Keratinocyte (primary cell): ENCODE measurements at regions not wholly inside any gene's neighbourhood (a gene's known extent, or its start where the extent isn't known, plus 50 kb on each side); places are given as distances from the start of the nearest gene placed in this dataset.

Source experiments
- DNase-seq: peaks from one replicate; pipeline ENCODE4 v3.0.0-alpha.2; 2011; ENCODE audit warnings: low read depth, missing footprints, low spot score
- FAIRE-seq: peaks from 2 replicates; lab custom pipeline; 2011; peaks lifted over from hg19 to GRCh38; lab: Jason Lieb, UNC
- H2AFZ ChIP-seq: 2 replicates; pipeline ENCODE4 v1.6.0; 2012; ENCODE audit warnings: low read length, control low read depth, inconsistent platforms; ENCODE audit not compliant: control insufficient read depth
- H3K27ac ChIP-seq: 2 replicates; pipeline ENCODE4 v1.5.1; 2011; ENCODE audit warnings: low read length; ENCODE audit not compliant: control insufficient read depth, insufficient read depth
- H3K27me3 ChIP-seq: 3 replicates; pipeline ENCODE4 v1.6.0; 2011; ENCODE audit warnings: low read length; ENCODE audit not compliant: control insufficient read depth, insufficient read depth; ENCODE audit errors: extremely low read depth
- H3K36me3 ChIP-seq, 2 experiments: 2 replicates in 1 of 2; 3 replicates in 1 of 2; pipeline ENCODE4 v1.5.1; 2011; ENCODE audit warnings: low read length in 2 of 2, mild to moderate bottlenecking in 1 of 2; ENCODE audit not compliant: control insufficient read depth in 2 of 2, insufficient read depth in 2 of 2; ENCODE audit errors: extremely low read depth in 1 of 2
- H3K4me1 ChIP-seq: 3 replicates; pipeline ENCODE4 v1.5.1; 2011; ENCODE audit warnings: low read length; ENCODE audit not compliant: control insufficient read depth, insufficient read depth; ENCODE audit errors: extremely low read depth
- H3K4me2 ChIP-seq: 3 replicates; pipeline ENCODE4 v1.6.0; 2011; ENCODE audit warnings: low read depth, low read length; ENCODE audit not compliant: control insufficient read depth, insufficient read depth; ENCODE audit errors: extremely low read depth
- H3K4me3 ChIP-seq, 3 experiments: fragments of 200-600 bp in 1 of 3; sonication (generic) in 1 of 3; 2 replicates in 2 of 3; 3 replicates in 1 of 3; pipeline ENCODE4 v1.5.1; 2011 to 2016; ENCODE audit warnings: low read length in 3 of 3, mild to moderate bottlenecking in 3 of 3, control low read depth in 2 of 3, inconsistent platforms in 1 of 3, low read depth in 1 of 3, mixed read lengths in 1 of 3, mixed run types in 1 of 3, moderate library complexity in 1 of 3; ENCODE audit not compliant: control insufficient read depth in 2 of 3, insufficient read depth in 2 of 3; ENCODE audit errors: extremely low read depth in 1 of 3
- H3K79me2 ChIP-seq: 2 replicates; pipeline ENCODE4 v1.6.0; 2012; ENCODE audit warnings: low read length; ENCODE audit not compliant: control insufficient read depth, insufficient read depth
- H3K9ac ChIP-seq: 3 replicates; pipeline ENCODE4 v1.6.0; 2011; ENCODE audit warnings: low read length; ENCODE audit not compliant: control insufficient read depth, insufficient read depth; ENCODE audit errors: extremely low read depth
- H3K9me1 ChIP-seq: 3 replicates; pipeline ENCODE4 v1.6.0; 2011; ENCODE audit warnings: low read length; ENCODE audit not compliant: control insufficient read depth, insufficient read depth; ENCODE audit errors: extremely low read depth
- H3K9me3 ChIP-seq: 2 replicates; pipeline ENCODE4 v1.5.1; 2012; ENCODE audit warnings: low read depth, low read length; ENCODE audit not compliant: control insufficient read depth
- H4K20me1 ChIP-seq: 3 replicates; pipeline ENCODE4 v1.6.0; 2011; ENCODE audit warnings: low read length; ENCODE audit not compliant: control insufficient read depth, insufficient read depth; ENCODE audit errors: extremely low read depth
- EZH2 ChIP-seq: IDR thresholded peaks from one replicate; pipeline ENCODE4 v1.6.1; 2012; ENCODE audit warnings: inconsistent platforms, mild to moderate bottlenecking, low read length, moderate library complexity
- dilution Hi-C: fragments of 300-500 bp; cut with MboI; formaldehyde crosslinking; loops from one replicate; pipeline ENCODE4 v1.7.0; 2020; ENCODE audit warnings: low sequenced_read_pairs; ENCODE audit not compliant: extremely low pct_ligation_motif_present
- TF ChIP-seq, protein P1 (sequence below), 3 experiments: IDR thresholded peaks in 1 of 3; conservative IDR thresholded peaks in 1 of 3; optimal IDR thresholded peaks in 1 of 3; 2 replicates in 2 of 3; 3 replicates in 1 of 3; pipeline versions ENCODE3 to v1.5.1; 2011; ENCODE audit warnings: low read length in 3 of 3, mild to moderate bottlenecking in 3 of 3, moderate library complexity in 2 of 3, control low read depth in 1 of 3, inconsistent platforms in 1 of 3; ENCODE audit not compliant: insufficient read depth in 2 of 3; ENCODE audit errors: extremely low read depth in 1 of 3

DNA sequence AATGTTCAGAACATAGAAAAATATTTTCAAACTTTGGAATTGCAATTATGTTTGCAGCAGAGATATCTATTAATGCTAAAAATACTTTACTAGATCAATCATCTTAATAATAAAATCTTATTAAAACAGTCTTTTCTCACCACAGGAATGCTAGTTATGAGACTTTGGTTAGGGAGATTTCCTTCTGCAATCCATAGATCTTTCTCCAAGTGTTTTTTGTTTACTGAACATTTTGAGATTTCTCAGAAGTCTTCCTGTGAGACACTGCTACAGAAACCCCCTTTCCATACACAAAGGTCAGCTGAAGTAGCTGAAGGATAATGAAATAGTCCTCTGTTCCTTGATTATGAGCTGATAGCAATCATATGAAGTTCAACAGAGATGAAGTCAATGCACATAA lies 59.4 kb upstream of the RAPH1 start:
- Histone ChIP-seq H3K9me1 (no peaks in the 10 kb centered on the region), H3K9ac (no peak overlapping the region), H3K9me3 (no peaks in the 10 kb centered on the region), H3K27me3 (no peaks in the 10 kb centered on the region), H3K4me1 (no peaks in the 10 kb centered on the region), H4K20me1 (no peaks in the 10 kb centered on the region), H3K36me3 (no peaks in the 10 kb centered on the region), H3K4me3 (no peak overlapping the region), H3K79me2 (no peaks in the 10 kb centered on the region), H3K27ac (no peak overlapping the region), H3K4me2 (no peak overlapping the region), H2AFZ (no peak overlapping the region)
- DNase-seq: no peak
- FAIRE-seq: no peak
- TF ChIP-seq, protein P1, sequence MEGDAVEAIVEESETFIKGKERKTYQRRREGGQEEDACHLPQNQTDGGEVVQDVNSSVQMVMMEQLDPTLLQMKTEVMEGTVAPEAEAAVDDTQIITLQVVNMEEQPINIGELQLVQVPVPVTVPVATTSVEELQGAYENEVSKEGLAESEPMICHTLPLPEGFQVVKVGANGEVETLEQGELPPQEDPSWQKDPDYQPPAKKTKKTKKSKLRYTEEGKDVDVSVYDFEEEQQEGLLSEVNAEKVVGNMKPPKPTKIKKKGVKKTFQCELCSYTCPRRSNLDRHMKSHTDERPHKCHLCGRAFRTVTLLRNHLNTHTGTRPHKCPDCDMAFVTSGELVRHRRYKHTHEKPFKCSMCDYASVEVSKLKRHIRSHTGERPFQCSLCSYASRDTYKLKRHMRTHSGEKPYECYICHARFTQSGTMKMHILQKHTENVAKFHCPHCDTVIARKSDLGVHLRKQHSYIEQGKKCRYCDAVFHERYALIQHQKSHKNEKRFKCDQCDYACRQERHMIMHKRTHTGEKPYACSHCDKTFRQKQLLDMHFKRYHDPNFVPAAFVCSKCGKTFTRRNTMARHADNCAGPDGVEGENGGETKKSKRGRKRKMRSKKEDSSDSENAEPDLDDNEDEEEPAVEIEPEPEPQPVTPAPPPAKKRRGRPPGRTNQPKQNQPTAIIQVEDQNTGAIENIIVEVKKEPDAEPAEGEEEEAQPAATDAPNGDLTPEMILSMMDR (optimal IDR thresholded peaks at IDR 0.05 in 1 of 3, IDR thresholded peaks at IDR 0.05 in 1 of 3, conservative IDR thresholded peaks at IDR 0.05 in 1 of 3; ENCODE audit: extremely low read depth in 1 of 3, insufficient read depth in 2 of 3, low read length in 3 of 3): no peak
- TF ChIP-seq EZH2: no peak
- dilution Hi-C loops: no loop called here

DNA sequence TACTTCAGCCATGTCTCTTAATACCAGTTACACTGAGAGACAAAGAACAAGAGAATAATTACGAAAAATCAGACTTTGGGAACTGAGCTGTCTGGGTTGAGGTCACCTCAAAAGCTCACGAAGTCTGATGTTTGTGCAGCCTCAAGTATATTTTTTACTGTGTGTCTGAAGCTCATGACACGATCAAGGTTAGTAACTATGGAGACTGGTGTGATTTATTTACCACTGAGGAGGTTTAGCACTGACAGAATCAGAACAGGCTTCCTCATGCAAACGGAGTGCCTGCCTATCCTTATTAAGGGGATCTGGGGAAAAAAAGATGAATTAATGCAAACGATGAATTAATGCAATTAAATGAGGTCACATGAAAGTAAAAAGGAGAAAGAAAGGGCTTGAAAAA lies 61.1 kb upstream of the RAPH1 start:
- H3K79me2 ChIP-seq: no peaks in the 10 kb centered on the region
- no peak overlapping the region for H3K4me2 ChIP-seq
- no peaks in the 10 kb centered on the region for H3K27me3 ChIP-seq
- H3K9me3 ChIP-seq: no peaks in the 10 kb centered on the region
- no peaks in the 10 kb centered on the region for H3K9me1 ChIP-seq
- H3K4me1 ChIP-seq: no peaks in the 10 kb centered on the region
- FAIRE-seq (no peak), DNase-seq (no peak)
- dilution Hi-C loops: no loop called here
- H4K20me1 ChIP-seq: no peaks in the 10 kb centered on the region
- H3K27ac ChIP-seq: no peak overlapping the region
- H3K4me3 ChIP-seq: no peak overlapping the region
- no peaks in the 10 kb centered on the region for H3K36me3 ChIP-seq
- H2AFZ ChIP-seq: no peak overlapping the region
- H3K9ac ChIP-seq: no peak overlapping the region
- no peak for TF ChIP-seq EZH2

- Histone ChIP-seq H4K20me1 (no peaks in the 10 kb centered on the region), H3K79me2 (no peaks in the 10 kb centered on the region), H3K9me1 (no peaks in the 10 kb centered on the region), H3K4me2 (no peak overlapping the region), H2AFZ (no peak overlapping the region), H3K9me3 (no peaks in the 10 kb centered on the region), H3K27me3 (no peaks in the 10 kb centered on the region), H3K4me3 (no peak overlapping the region), H3K36me3 (no peaks in the 10 kb centered on the region), H3K4me1 (no peaks in the 10 kb centered on the region), H3K9ac (no peak overlapping the region), H3K27ac (no peak overlapping the region)
- DNase-seq (no peak), FAIRE-seq (no peak)
- dilution Hi-C loops: no loop called here
- TF ChIP-seq, protein P1 (optimal IDR thresholded peaks at IDR 0.05 in 1 of 3, IDR thresholded peaks at IDR 0.05 in 1 of 3, conservative IDR thresholded peaks at IDR 0.05 in 1 of 3; ENCODE audit: extremely low read depth in 1 of 3, insufficient read depth in 2 of 3, low read length in 3 of 3): no peak
- TF ChIP-seq EZH2: no peak
Measured at GRCh38 chr2:203599509-203599908, 64.4 kb upstream of the RAPH1 start.
